NOMO-1 (cell line): ENCODE measurements at regions not wholly inside any gene's neighbourhood (a gene's known extent, or its start where the extent isn't known, plus 50 kb on each side); places are given as distances from the start of the nearest gene placed in this dataset.

Experiments
- DNase-seq, 2 experiments: peaks; one replicate each; lab custom pipeline; 2025; ENCODE audit not compliant: unreplicated experiment in 2 of 2; lab: John Stamatoyannopoulos, UW

- DNase-seq = no peak
Observed at GRCh38 chr5:58122848-58123392, 337.0 kb downstream of the PLK2 start.

GRCh38 chr5:58122157-58122556, 337.7 kb downstream of the PLK2 start:
- DNase-seq = no peak

- no peak for DNase-seq
Observed at GRCh38 chr5:58121391-58121790, 338.5 kb downstream of the PLK2 start.

GRCh38 chr5:58117542-58117941, 342.3 kb downstream of the PLK2 start:
- DNase-seq = no peak

- DNase-seq = no peak
Observed at GRCh38 chr5:58116346-58116745, 343.5 kb downstream of the PLK2 start.

GRCh38 chr5:58115811-58116210, 344.1 kb downstream of the PLK2 start:
- DNase-seq = no peak

- DNase-seq = no peak
Observed at GRCh38 chr5:58114324-58114723, 345.6 kb downstream of the PLK2 start.

- DNase-seq = no peak
Observed at GRCh38 chr5:58113172-58113571, 346.7 kb downstream of the PLK2 start.

GRCh38 chr5:58108511-58108910, 351.4 kb downstream of the PLK2 start:
- no peak for DNase-seq

GRCh38 chr5:58107704-58108103, 352.2 kb downstream of the PLK2 start:
- no peak for DNase-seq

GRCh38 chr5:58106754-58107410, 353.0 kb downstream of the PLK2 start:
- no peak for DNase-seq

GRCh38 chr5:58105836-58106235, 354.1 kb downstream of the PLK2 start:
- DNase-seq = no peak

GRCh38 chr5:58099257-58099656, 360.6 kb downstream of the PLK2 start:
- no peak for DNase-seq

GRCh38 chr5:58094031-58094430, 365.9 kb downstream of the PLK2 start:
- no peak for DNase-seq

GRCh38 chr5:58090704-58091103, 369.2 kb downstream of the PLK2 start:
- DNase-seq = no peak

- DNase-seq = no peak
Observed at GRCh38 chr5:58088941-58089340, 370.9 kb downstream of the PLK2 start.

- no peak for DNase-seq
Observed at GRCh38 chr5:58087905-58088304, 372.0 kb downstream of the PLK2 start.

GRCh38 chr5:58087123-58087522, 372.8 kb downstream of the PLK2 start:
- no peak for DNase-seq

- DNase-seq = no peak
Observed at GRCh38 chr5:58085800-58086199, 374.1 kb downstream of the PLK2 start.

- DNase-seq = no peak
Observed at GRCh38 chr5:58081435-58081834, 378.5 kb downstream of the PLK2 start.

GRCh38 chr5:58080573-58080972, 379.3 kb downstream of the PLK2 start:
- DNase-seq = no peak

GRCh38 chr5:58077966-58078365, 381.9 kb downstream of the PLK2 start:
- DNase-seq = no peak

- DNase-seq = no peak
Observed at GRCh38 chr5:58077416-58077815, 382.5 kb downstream of the PLK2 start.
